IMR-90 (cell line): ENCODE measurements at regions not wholly inside any gene's neighbourhood (a gene's known extent, or its start where the extent isn't known, plus 50 kb on each side); places are given as distances from the start of the nearest gene placed in this dataset.

Source experiments
- ATAC-seq: fragments of 200-7000 bp; cut with Tn5 transposase; 2 replicates; pipeline ENCODE4 v1.9.1; 2020; ENCODE audit warnings: low read depth, mild to moderate bottlenecking, moderate library complexity
- BruUV-seq: library from RNA; stranded (reverse); fragments of 400-500 nt; replicated peaks from 2 replicates; lab custom pipeline; 2021; lab: Mats Ljungman, UMichigan
- CTCF ChIA-PET: fragments of 300-600 bp; formaldehyde crosslinking; extraction: SDS; loops from one replicate; lab custom pipeline; 2021; ENCODE audit warnings: antibody characterized with exemption; lab: Yijun Ruan, JAX
- POLR2A ChIA-PET: fragments of 300-600 bp; sonication (Branson Sonifier 250); formaldehyde crosslinking; loops from one replicate; lab custom pipeline; 2022; ENCODE audit warnings: antibody characterized with exemption; ENCODE audit not compliant: unreplicated experiment; lab: Charles Lee
- DNase-seq: peaks from one replicate; pipeline ENCODE4 v3.0.0; 2013
- H2AFZ ChIP-seq: replicated peaks from 2 replicates; pipeline ENCODE3; 2013; ENCODE audit warnings: low read length, mild to moderate bottlenecking; ENCODE audit not compliant: poor library complexity
- H2AK5ac ChIP-seq: 2 replicates; pipeline ENCODE4 v1.6.1; 2013; ENCODE audit warnings: low read depth, low read length, inconsistent platforms
- H2AK9ac ChIP-seq: replicated peaks from 2 replicates; pipeline ENCODE3; 2013; ENCODE audit warnings: mild to moderate bottlenecking, low read depth, low read length, moderate library complexity; ENCODE audit not compliant: poor library complexity
- H2BK120ac ChIP-seq: 2 replicates; pipeline ENCODE4 v1.6.1; 2013; ENCODE audit warnings: low read depth, low read length, inconsistent platforms
- H2BK15ac ChIP-seq: 3 replicates; pipeline ENCODE4 v1.6.1; 2013; ENCODE audit warnings: low read depth, low read length, inconsistent platforms
- H2BK20ac ChIP-seq: 2 replicates; pipeline ENCODE4 v1.6.1; 2013; ENCODE audit warnings: low read depth, mild to moderate bottlenecking, inconsistent platforms, low read length, moderate library complexity
- H2BK5ac ChIP-seq: 2 replicates; pipeline ENCODE4 v1.6.1; 2013; ENCODE audit warnings: mild to moderate bottlenecking, low read depth, low read length, inconsistent platforms; ENCODE audit not compliant: poor library complexity, severe bottlenecking
- H3K14ac ChIP-seq: replicated peaks from 2 replicates; pipeline ENCODE4 v1.6.1; 2013; ENCODE audit warnings: low read depth, low read length, inconsistent platforms
- H3K18ac ChIP-seq: 2 replicates; pipeline ENCODE4 v1.6.1; 2013; ENCODE audit warnings: low read depth, low read length, control low read depth
- H3K23ac ChIP-seq: 2 replicates; pipeline ENCODE4 v1.6.1; 2013; ENCODE audit warnings: low read depth, low read length, inconsistent platforms
- H3K27ac ChIP-seq: 2 replicates; pipeline ENCODE4 v1.5.1; 2013; ENCODE audit warnings: mild to moderate bottlenecking, control low read depth, low read length; ENCODE audit not compliant: insufficient read depth
- H3K27me3 ChIP-seq: 2 replicates; pipeline ENCODE4 v1.6.1; 2013; ENCODE audit warnings: low read length; ENCODE audit not compliant: control insufficient read depth, insufficient read depth
- H3K36me3 ChIP-seq: 2 replicates; pipeline ENCODE4 v1.6.1; 2013; ENCODE audit warnings: low read length, mixed read lengths; ENCODE audit not compliant: control insufficient read depth, insufficient read depth
- H3K4ac ChIP-seq: 2 replicates; pipeline ENCODE4 v1.6.1; 2013; ENCODE audit warnings: low read depth, low read length, inconsistent platforms
- H3K4me1 ChIP-seq: 2 replicates; pipeline ENCODE4 v1.6.1; 2013; ENCODE audit warnings: low read length, mixed read lengths; ENCODE audit not compliant: control insufficient read depth, insufficient read depth
- H3K4me2 ChIP-seq: 2 replicates; pipeline ENCODE4 v1.6.1; 2013; ENCODE audit warnings: low read depth, mild to moderate bottlenecking, control low read depth, low read length, moderate library complexity
- H3K4me3 ChIP-seq: 2 replicates; pipeline ENCODE4 v1.5.1; 2013; ENCODE audit warnings: low read depth, mild to moderate bottlenecking, control low read depth, low read length, moderate library complexity; ENCODE audit not compliant: insufficient read depth
- H3K56ac ChIP-seq: 2 replicates; pipeline ENCODE4 v1.6.1; 2013; ENCODE audit warnings: low read length, inconsistent platforms; ENCODE audit not compliant: insufficient read depth; ENCODE audit errors: extremely low read depth
- H3K79me1 ChIP-seq, 2 experiments: 2 replicates each; pipeline ENCODE4 v1.6.1; 2013; ENCODE audit warnings: low read length in 2 of 2, inconsistent platforms in 1 of 2, low read depth in 1 of 2
- H3K9ac ChIP-seq: 2 replicates; pipeline ENCODE4 v1.6.1; 2013; ENCODE audit warnings: low read depth, low read length, control low read depth
- H3K9me1 ChIP-seq: 2 replicates; pipeline ENCODE4 v1.6.1; 2013; ENCODE audit warnings: low read length, inconsistent platforms; ENCODE audit not compliant: insufficient read depth
- H3K9me3 ChIP-seq: 2 replicates; pipeline ENCODE4 v1.6.1; 2013; ENCODE audit warnings: low read length; ENCODE audit not compliant: control insufficient read depth, insufficient read depth
- H4K20me1 ChIP-seq: 2 replicates; pipeline ENCODE4 v1.6.1; 2013; ENCODE audit warnings: low read length, inconsistent platforms; ENCODE audit not compliant: insufficient read depth
- H4K5ac ChIP-seq: 2 replicates; pipeline ENCODE4 v1.6.1; 2013; ENCODE audit warnings: mild to moderate bottlenecking, low read depth, low read length, control low read depth
- H4K8ac ChIP-seq, 2 experiments: 2 replicates each; pipeline ENCODE4 v1.6.1; 2013; ENCODE audit warnings: low read depth in 2 of 2, low read length in 2 of 2, control low read depth in 1 of 2, inconsistent platforms in 1 of 2
- H4K91ac ChIP-seq: 2 replicates; pipeline ENCODE4 v1.6.1; 2013; ENCODE audit warnings: low read depth, low read length, inconsistent platforms; ENCODE audit not compliant: insufficient read depth
- BHLHE40 ChIP-seq: fragments of 150-350 bp; IDR thresholded peaks from 2 replicates; pipeline ENCODE4 v1.6.1; 2016; ENCODE audit warnings: mild to moderate bottlenecking, low read depth, low read length
- CEBPB ChIP-seq: IDR thresholded peaks from 2 replicates; pipeline ENCODE4 v1.6.1; 2012; ENCODE audit warnings: low read depth, low read length, improper control_type of control experiment
- CHD1 ChIP-seq: IDR thresholded peaks from 2 replicates; pipeline ENCODE4 v1.6.1; 2012; ENCODE audit warnings: low read depth, low read length, improper control_type of control experiment
- CTCF ChIP-seq: conservative IDR thresholded peaks from 2 replicates; pipeline ENCODE4 v1.5.1; 2012; ENCODE audit warnings: mild to moderate bottlenecking, low read depth, low read length, improper control_type of control experiment
- ELK1 ChIP-seq: fragments of 150-350 bp; IDR thresholded peaks from 2 replicates; pipeline ENCODE4 v1.6.1; 2016; ENCODE audit warnings: low read depth, mild to moderate bottlenecking, low read length, moderate library complexity, borderline replicate concordance
- FOS ChIP-seq: fragments of 150-350 bp; IDR thresholded peaks from 2 replicates; pipeline ENCODE4 v1.6.1; 2016; ENCODE audit warnings: low read depth, low read length
- MAFK ChIP-seq: IDR thresholded peaks from 2 replicates; pipeline ENCODE4 v1.6.1; 2012; ENCODE audit warnings: low read depth, low read length, improper control_type of control experiment
- MAZ ChIP-seq: IDR thresholded peaks from 2 replicates; pipeline ENCODE4 v1.6.1; 2012; ENCODE audit warnings: low read depth, mild to moderate bottlenecking, low read length, improper control_type of control experiment, moderate library complexity, borderline replicate concordance
- MXI1 ChIP-seq: IDR thresholded peaks from 2 replicates; pipeline ENCODE4 v1.6.1; 2012; ENCODE audit warnings: low read depth, mild to moderate bottlenecking, low read length, moderate library complexity, borderline replicate concordance
- NFE2L2 ChIP-seq: fragments of 150-350 bp; IDR thresholded peaks from 2 replicates; pipeline ENCODE4 v1.6.1; 2016; ENCODE audit warnings: low read depth, mild to moderate bottlenecking, low read length
- POLR2A ChIP-seq: IDR thresholded peaks from 2 replicates; pipeline ENCODE4 v1.6.1; 2012; ENCODE audit warnings: mild to moderate bottlenecking, low read depth, low read length
- RAD21 ChIP-seq: IDR thresholded peaks from 2 replicates; pipeline ENCODE4 v1.6.1; 2012; ENCODE audit warnings: low read length, improper control_type of control experiment
- RCOR1 ChIP-seq: IDR thresholded peaks from 2 replicates; pipeline ENCODE4 v1.6.1; 2012; ENCODE audit warnings: mild to moderate bottlenecking, low read length, improper control_type of control experiment; ENCODE audit not compliant: insufficient replicate concordance
- RFX5 ChIP-seq: IDR thresholded peaks from 2 replicates; pipeline ENCODE4 v1.8.0; 2012; ENCODE audit warnings: low read depth, mild to moderate bottlenecking, low read length, moderate library complexity
- SMC3 ChIP-seq: fragments of 150-350 bp; IDR thresholded peaks from 2 replicates; pipeline ENCODE4 v1.6.1; 2016; ENCODE audit warnings: low read depth, mild to moderate bottlenecking, antibody characterized with exemption, low read length, moderate library complexity
- USF2 ChIP-seq: fragments of 150-350 bp; IDR thresholded peaks from 2 replicates; pipeline ENCODE4 v1.6.1; 2017; ENCODE audit warnings: mild to moderate bottlenecking, antibody characterized with exemption, low read length, low read depth
- dilution Hi-C: fragments of 300-500 bp; cut with HindIII; formaldehyde crosslinking; loops from one replicate; pipeline ENCODE4 v1.14.3; 2018; ENCODE audit warnings: low sequenced_read_pairs; ENCODE audit not compliant: unreplicated experiment
- in situ Hi-C: fragments of 300-500 bp; cut with MboI; formaldehyde crosslinking; loops from 3 replicates; pipeline ENCODE4 v1.14.3; 2019; ENCODE audit warnings: low sequenced_read_pairs, inconsistent platforms, mixed read lengths
- intact Hi-C: fragments of 100-400 bp; cut with micrococcal nuclease; formaldehyde crosslinking; loops from 2 replicates; pipeline ENCODE4 v1.10.0; 2022

- Histone ChIP-seq H3K9ac (no peak overlapping the region), H4K91ac (no peak overlapping the region), H3K14ac (no peak overlapping the region), H4K20me1 (no peaks in the 10 kb centered on the region), H3K4me3 (no peak overlapping the region), H3K27ac (no peak overlapping the region), H3K79me1 (no peaks in the 10 kb centered on the region), H2BK5ac (no peak overlapping the region), H3K4ac (no peak overlapping the region), H4K5ac (no peak overlapping the region), H3K36me3 (no peaks in the 10 kb centered on the region), H3K23ac (no peak overlapping the region), H3K4me1 (no peaks in the 10 kb centered on the region), H3K9me1 (no peaks in the 10 kb centered on the region), H3K9me3 (peaks cover 11% of the 10 kb centered on the region), H3K27me3 (no peaks in the 10 kb centered on the region), H2BK20ac (no peak overlapping the region), H2AFZ (no peak overlapping the region), H2BK120ac (no peak overlapping the region), H4K8ac (no peak overlapping the region), H3K18ac (no peak overlapping the region), H3K4me2 (no peak overlapping the region), H2BK15ac (no peak overlapping the region), H2AK5ac (no peak overlapping the region), H3K56ac (no peak overlapping the region), H2AK9ac (no peak overlapping the region)
- ATAC-seq = no peak
- dilution Hi-C loops = no loop called here
- TF ChIP-seq ELK1 (no peak), BHLHE40 (no peak), CTCF (no peak), RAD21 (no peak), MXI1 (no peak), RFX5 (no peak), USF2 (no peak), CEBPB (no peak), SMC3 (no peak), MAZ (no peak), NFE2L2 (no peak), CHD1 (no peak), RCOR1 (no peak), POLR2A (no peak), MAFK (no peak), FOS (no peak)
- DNase-seq = no peak
- ChIA-PET POLR2A (no interaction called here), CTCF (no interaction called here)
- BruUV-seq = no TSS peak
- in situ Hi-C loops = no loop called here
- intact Hi-C loops = no loop called here
These were observed 498.6 kb downstream of the GRIN2A start for GRCh38 chr16:9683677-9684076.
